ENCODE measurements at regions not wholly inside any gene's neighbourhood (a gene's known extent, or its start where the extent isn't known, plus 50 kb on each side); places are given as distances from the start of the nearest gene placed in this dataset.

GRCh38 chr12:25829192-25829591, 129.3 kb upstream of the RASSF8 start:
- TF ChIP-seq POLR2A (IDR thresholded peaks at IDR 0.05; ENCODE audit: low read depth) (no peak), CTCF (IDR thresholded peaks at IDR 0.05) (no peak)

Measured in esophagus muscularis mucosa (tissue), 3 donors.